HepG2 (cell line): ENCODE measurements at regions not wholly inside any gene's neighbourhood (a gene's known extent, or its start where the extent isn't known, plus 50 kb on each side); places are given as distances from the start of the nearest gene placed in this dataset.

Experiments
- ATAC-seq: fragments of 200-7000 bp; cut with Tn5 transposase; 3 replicates; pipeline ENCODE4 v1.9.1; 2020; ENCODE audit warnings: mild to moderate bottlenecking, moderate library complexity
- BruUV-seq: library from RNA; stranded (reverse); fragments of 400-500 nt; replicated peaks from 2 replicates; lab custom pipeline; 2021; lab: Mats Ljungman, UMichigan
- CTCF ChIA-PET: fragments of 300-600 bp; formaldehyde crosslinking; extraction: SDS; loops from one replicate; lab custom pipeline; 2021; ENCODE audit warnings: low total read pairs, inconsistent platforms, low intra/inter-chr PET ratio; lab: Yijun Ruan, JAX
- POLR2A ChIA-PET: fragments of 350-600 bp; sonication (Branson Sonifier 250); formaldehyde crosslinking; loops from one replicate; lab custom pipeline; 2020; ENCODE audit warnings: antibody characterized with exemption, inconsistent platforms; lab: Yijun Ruan, JAX
- DNase-seq: peaks from one replicate; pipeline ENCODE4 v3.0.0-alpha.2; 2015; ENCODE audit warnings: low spot score
- FAIRE-seq: peaks from 3 replicates; lab custom pipeline; 2011; peaks lifted over from hg19 to GRCh38; lab: Jason Lieb, UNC
- H2AFZ ChIP-seq: one replicate; pipeline ENCODE4 v1.6.1; 2011; ENCODE audit warnings: low read length, inconsistent platforms
- H3K27ac ChIP-seq: fragments of 300-600 bp; 3 replicates; pipeline ENCODE4 v1.8.0; 2011; ENCODE audit warnings: mixed run types, mild to moderate bottlenecking, mixed read lengths, low read length, inconsistent platforms; ENCODE audit not compliant: insufficient read depth; ENCODE audit errors: extremely low read length
- H3K27me3 ChIP-seq, 2 experiments: fragments of 200-600 bp in 1 of 2; 2 replicates in 1 of 2; 3 replicates in 1 of 2; pipeline versions ENCODE4 v1.6.0 to v1.8.0; 2011; ENCODE audit warnings: low read length in 2 of 2, mild to moderate bottlenecking in 2 of 2, moderate library complexity in 2 of 2, inconsistent platforms in 1 of 2; ENCODE audit not compliant: insufficient read depth in 2 of 2, control insufficient read depth in 1 of 2
- H3K36me3 ChIP-seq, 2 experiments: fragments of 200-600 bp in 1 of 2; replicated peaks in 1 of 2; 2 replicates in 1 of 2; 3 replicates in 1 of 2; pipeline versions ENCODE4 v1.5.1 to v1.8.0; 2011; ENCODE audit warnings: low read length in 2 of 2, inconsistent platforms in 1 of 2; ENCODE audit not compliant: insufficient read depth in 2 of 2, control insufficient read depth in 1 of 2
- H3K4me1 ChIP-seq: 2 replicates; pipeline ENCODE4 v1.5.1; 2012; ENCODE audit warnings: low read length, inconsistent platforms; ENCODE audit not compliant: insufficient read depth
- H3K4me2 ChIP-seq: 2 replicates; pipeline ENCODE4 v1.6.0; 2011; ENCODE audit warnings: low read depth, low read length, inconsistent platforms
- H3K4me3 ChIP-seq, 3 experiments: fragments of 200-600 bp in 1 of 3; sonication (generic), shearing (Covaris generic) in 1 of 3; replicated peaks in 1 of 3; 2 replicates each; pipeline ENCODE4 v1.5.1; 2011 to 2016; ENCODE audit warnings: low read length in 3 of 3, inconsistent platforms in 2 of 3, low read depth in 2 of 3, mild to moderate bottlenecking in 2 of 3, control low read depth in 1 of 3, mixed read lengths in 1 of 3; ENCODE audit not compliant: insufficient read depth in 1 of 3
- H3K79me2 ChIP-seq: one replicate; pipeline ENCODE4 v1.6.1; 2011; ENCODE audit warnings: low read length, inconsistent platforms; ENCODE audit not compliant: insufficient read depth
- H3K9ac ChIP-seq: 2 replicates; pipeline ENCODE4 v1.6.0; 2011; ENCODE audit warnings: mild to moderate bottlenecking, low read depth, low read length, inconsistent platforms; ENCODE audit not compliant: insufficient read depth
- H3K9me3 ChIP-seq: 2 replicates; pipeline ENCODE4 v1.5.1; 2012; ENCODE audit warnings: mild to moderate bottlenecking, low read length
- H4K20me1 ChIP-seq: 2 replicates; pipeline ENCODE4 v1.6.0; 2011; ENCODE audit warnings: inconsistent platforms, mild to moderate bottlenecking, low read length, moderate library complexity; ENCODE audit not compliant: insufficient read depth
- CTCF ChIP-seq: sonication (generic); formaldehyde crosslinking; IDR thresholded peaks from 2 replicates; pipeline ENCODE4 v1.5.0; 2020; ENCODE audit warnings: mild to moderate bottlenecking, missing genetic modification reagents, moderate library complexity
- IRF2 ChIP-seq: IDR thresholded peaks from 2 replicates; pipeline ENCODE4 v1.6.1; 2018; ENCODE audit warnings: missing genetic modification reagents, missing compliant biosample characterization
- PHF21A ChIP-seq: sonication (generic); formaldehyde crosslinking; IDR thresholded peaks from 2 replicates; pipeline ENCODE4 v1.5.0; 2020; ENCODE audit warnings: mild to moderate bottlenecking, missing genetic modification reagents
- SMC3 ChIP-seq: IDR thresholded peaks from 2 replicates; pipeline ENCODE4 v1.6.1; 2011; ENCODE audit warnings: low read length, improper control_type of control experiment
- STAG1 ChIP-seq: sonication (generic); formaldehyde crosslinking; IDR thresholded peaks from 2 replicates; pipeline ENCODE4 v1.4.0; 2020; ENCODE audit warnings: missing genetic modification reagents
- TEAD3 ChIP-seq: optimal IDR thresholded peaks from 2 replicates; pipeline ENCODE3; 2016; ENCODE audit warnings: borderline replicate concordance
- THYN1 ChIP-seq: sonication (generic); formaldehyde crosslinking; IDR thresholded peaks from 2 replicates; pipeline ENCODE4 v1.8.1; 2023; ENCODE audit warnings: low read depth, mild to moderate bottlenecking, moderate library complexity, missing genetic modification reagents, borderline replicate concordance
- ZNF33A ChIP-seq: sonication (generic); formaldehyde crosslinking; IDR thresholded peaks from 2 replicates; pipeline ENCODE4 v1.5.1; 2020; ENCODE audit warnings: missing genetic modification reagents, mild to moderate bottlenecking, moderate library complexity, borderline replicate concordance
- ZNF816 ChIP-seq: sonication (generic); formaldehyde crosslinking; IDR thresholded peaks from 2 replicates; pipeline ENCODE4 v1.8.0; 2022; ENCODE audit warnings: missing genetic modification reagents, mild to moderate bottlenecking, borderline replicate concordance
- WGBS: methylation state at CpG from one replicate; pipeline ENCODE4 v1.1.6; 2017; ENCODE audit warnings: low lambda C conversion rate; 5-methylcytosine and 5-hydroxymethylcytosine counted together
- in situ Hi-C: cut with HindIII; loops from 2 replicates; pipeline ENCODE4 v1.10.0; 2017; ENCODE audit warnings: low pct_unique_long_range_greater_than_20kb; ENCODE audit not compliant: extremely low pct_ligation_motif_present
- intact Hi-C: fragments of 100-400 bp; cut with micrococcal nuclease; formaldehyde crosslinking; loops from one replicate; pipeline ENCODE4 v1.10.0; 2022; ENCODE audit not compliant: unreplicated experiment

- TF ChIP-seq ZNF816 (CRISPR knock-in tag) (no peak), SMC3 (peak; percentile 73; the same call in 1 of the 2 replicates), IRF2 (CRISPR knock-in tag) (0 out of 2 replicates have a peak, but pooled peaks have one; percentile 14), THYN1 (CRISPR knock-in tag) (no peak), PHF21A (CRISPR knock-in tag) (peak; percentile 12; the same call in 1 of the 2 replicates), CTCF (peak; percentile 65), STAG1 (CRISPR knock-in tag) (peak; percentile 54), TEAD3 (CRISPR knock-in tag) (peak; percentile 19), ZNF33A (CRISPR knock-in tag) (0 out of 2 replicates have a peak, but pooled peaks have one; percentile 38)
- TF ChIP-seq, all 625 proteins: peak for 7
- Histone ChIP-seq H4K20me1 (no peaks in the 10 kb centered on the region), H3K27ac (no peak overlapping the region), H3K4me1 (peaks cover 33% of the 10 kb centered on the region), H3K4me2 (peak overlapping the region; percentile 62), H3K4me3 (peak overlapping the region in 2 of 3 experiments; percentile 19 to 25; a peak in 1 of 6 replicates), H3K36me3 (no peaks in the 10 kb centered on the region), H3K9ac (no peak overlapping the region), H3K27me3 (peaks cover 0 to 24% of the 10 kb centered on the region in 2 experiments; a peak in 2 of 5 replicates), H2AFZ (peak overlapping the region; percentile 63), H3K79me2 (no peaks in the 10 kb centered on the region), H3K9me3 (no peaks in the 10 kb centered on the region)
- ATAC-seq (peak; percentile 75), FAIRE-seq (peak; percentile 26), DNase-seq (peak; percentile 40)
- in situ Hi-C loops (no loop called here), intact Hi-C loops (loop anchor here (1.0 kb wide), 3 partner anchors 317 to 699 kb away; no protein-coding TSS in a partner anchor)
- POLR2A ChIA-PET = no interaction called here
- CTCF ChIA-PET = interaction anchor here (1.3 to 2.0 kb wide), 3 partner anchors 317 to 759 kb away, joined by 4 to 7 read pairs (median 6); no protein-coding TSS in a partner anchor
- no TSS peak for BruUV-seq
- WGBS = 20% methylated on average over 7 of the region's 7 CpGs
Measured at GRCh38 chr16:79767421-79768275, 167.1 kb upstream of the MAF start.
